Lung (tissue), 11 donors: ENCODE measurements at regions not wholly inside any gene's neighbourhood (a gene's known extent, or its start where the extent isn't known, plus 50 kb on each side); places are given as distances from the start of the nearest gene placed in this dataset.

Experiments
- ATAC-seq: fragments of 200-7000 bp; cut with Tn5 transposase; one replicate; pipeline ENCODE4 v1.9.1; 2020; ENCODE audit warnings: moderate number of reproducible peaks; ENCODE audit not compliant: insufficient read depth, low FRiP score
- DNase-seq, 3 donors: peaks; one replicate each; pipeline ENCODE4 v3.0.0-alpha.2; 2013 to 2017
- H3K27ac ChIP-seq, 2 donors: one replicate each; pipeline ENCODE4 v1.5.1; 2013; ENCODE audit warnings: mild to moderate bottlenecking in 2 of 2, moderate library complexity in 2 of 2, control low read depth in 1 of 2, inconsistent platforms in 1 of 2, low read depth in 1 of 2, low read length in 1 of 2
- H3K27me3 ChIP-seq, 3 donors: one replicate each; pipeline ENCODE4 v1.5.1; 2013; ENCODE audit warnings: low read length in 2 of 3; ENCODE audit not compliant: control insufficient read depth in 3 of 3, insufficient read depth in 3 of 3
- H3K36me3 ChIP-seq, 4 donors: one replicate each; pipeline ENCODE4 v1.5.1; 2013; ENCODE audit warnings: low read length in 4 of 4, mild to moderate bottlenecking in 1 of 4, moderate library complexity in 1 of 4; ENCODE audit not compliant: control insufficient read depth in 4 of 4, insufficient read depth in 4 of 4
- H3K4me1 ChIP-seq, 5 donors: one replicate each; pipeline ENCODE4 v1.5.1; 2013; ENCODE audit warnings: low read length in 5 of 5, mild to moderate bottlenecking in 2 of 5, moderate library complexity in 1 of 5; ENCODE audit not compliant: control insufficient read depth in 5 of 5, insufficient read depth in 5 of 5
- H3K4me3 ChIP-seq: one replicate; pipeline ENCODE4 v1.5.1; 2013; ENCODE audit warnings: mild to moderate bottlenecking, control low read depth, moderate library complexity
- H3K9ac ChIP-seq, 2 donors: one replicate each; pipeline ENCODE4 v1.5.1; 2013; ENCODE audit warnings: low read length in 2 of 2, control low read depth in 1 of 2; ENCODE audit not compliant: insufficient read depth in 1 of 2
- H3K9me3 ChIP-seq, 4 donors: one replicate each; pipeline ENCODE4 v1.5.1; 2013; ENCODE audit warnings: low read length in 3 of 4, mild to moderate bottlenecking in 1 of 4, moderate library complexity in 1 of 4; ENCODE audit not compliant: control insufficient read depth in 4 of 4, insufficient read depth in 3 of 4
- CTCF ChIP-seq: IDR thresholded peaks from 2 replicates; pipeline ENCODE4 v1.5.1; 2012; ENCODE audit warnings: mild to moderate bottlenecking; ENCODE audit errors: control extremely low read depth, extremely low read depth
- WGBS, 2 donors: extraction: QIAGEN DNeasy Blood & Tissue Kit; methylation state at CpG; one replicate each; pipeline ENCODE4 v1.1.7; 2013; 5-methylcytosine and 5-hydroxymethylcytosine counted together
- donor health status: control.
- donor health status: control.
- donor health status: Bipolar disorder and iron deficiency.
- donor health status: healthy.
- donor health status: DM: yes; HTN: yes; CAD: no.

- H3K9me3 ChIP-seq = no peaks in the 10 kb centered on the region
- 89% methylated on average over 8 of the region's 8 CpGs for WGBS, 2 donors
- no peak for DNase-seq
Observed at GRCh38 chr22:47392729-47393128, 630.3 kb downstream of the TBC1D22A start.

DNA sequence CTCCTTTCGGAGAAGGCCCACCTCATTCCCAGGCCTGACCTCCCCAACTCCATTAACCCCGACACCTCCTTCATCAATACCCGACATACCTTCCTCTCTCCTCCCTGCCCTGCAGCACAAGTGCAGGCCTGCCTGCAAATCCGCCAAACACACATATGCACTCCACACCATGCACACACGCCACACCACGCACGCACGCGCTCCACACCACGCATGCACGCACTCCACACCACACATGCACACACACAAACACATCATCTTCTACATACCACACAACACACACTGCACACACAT lies 629.6 kb downstream of the TBC1D22A start:
- H3K27ac ChIP-seq = no peak overlapping the region
- H3K9ac ChIP-seq = no peak overlapping the region
- H3K9me3 ChIP-seq = no peaks in the 10 kb centered on the region
- DNase-seq = no peak
- no peaks in the 10 kb centered on the region for H3K36me3 ChIP-seq
- H3K27me3 ChIP-seq = no peaks in the 10 kb centered on the region
- no peak overlapping the region for H3K4me3 ChIP-seq
- 74 to 88% methylated on average over 11 of the region's 11 CpGs for WGBS, 2 donors
- no peak for ATAC-seq
- TF ChIP-seq CTCF = no peak
- peaks cover 0 to 9% (median 8%) of the 10 kb centered on the region in 5 donors for H3K4me1 ChIP-seq

More at GRCh38 chr22:47392729-47393128, 630.3 kb downstream of the TBC1D22A start:
- H3K4me1 ChIP-seq = peaks cover 0 to 9% (median 8%) of the 10 kb centered on the region in 5 donors
- H3K27ac ChIP-seq = no peak overlapping the region
- no peak overlapping the region for H3K9ac ChIP-seq
- H3K36me3 ChIP-seq = no peaks in the 10 kb centered on the region
- ATAC-seq = no peak
- H3K4me3 ChIP-seq = no peak overlapping the region
- TF ChIP-seq CTCF = no peak
- H3K27me3 ChIP-seq = no peaks in the 10 kb centered on the region

- no peaks in the 10 kb centered on the region for H3K27me3 ChIP-seq
- no peak overlapping the region for H3K9ac ChIP-seq
- no peak overlapping the region for H3K4me3 ChIP-seq
- no peaks in the 10 kb centered on the region for H3K36me3 ChIP-seq
- WGBS, 2 donors = 82 to 83% methylated on average over 23 of the region's 23 CpGs
- no peaks in the 10 kb centered on the region for H3K9me3 ChIP-seq
- H3K27ac ChIP-seq = no peak overlapping the region
- no peak for ATAC-seq
- DNase-seq = no peak
- no peak for TF ChIP-seq CTCF
- H3K4me1 ChIP-seq = peaks cover 0 to 9% (median 8%) of the 10 kb centered on the region in 5 donors
Observed at GRCh38 chr22:47391169-47392053, 629.0 kb downstream of the TBC1D22A start.
